Fibroblast of villous mesenchyme (primary cell): ENCODE measurements at regions not wholly inside any gene's neighbourhood (a gene's known extent, or its start where the extent isn't known, plus 50 kb on each side); places are given as distances from the start of the nearest gene placed in this dataset.

Experiments
- DNase-seq: peaks from one replicate; pipeline ENCODE4 v3.0.0-alpha.2; 2010; ENCODE audit warnings: low read depth
- H3K4me3 ChIP-seq: 2 replicates; pipeline ENCODE4 v1.5.1; 2011; ENCODE audit warnings: low read depth, mild to moderate bottlenecking, low read length
- TF ChIP-seq, protein P1 (sequence below): IDR thresholded peaks from 2 replicates; pipeline ENCODE4 v1.5.1; 2012; ENCODE audit warnings: low read depth, mild to moderate bottlenecking, low read length; ENCODE audit not compliant: insufficient read depth

- DNase-seq: no peak
- H3K4me3 ChIP-seq: no peak overlapping the region
- TF ChIP-seq, protein P1, sequence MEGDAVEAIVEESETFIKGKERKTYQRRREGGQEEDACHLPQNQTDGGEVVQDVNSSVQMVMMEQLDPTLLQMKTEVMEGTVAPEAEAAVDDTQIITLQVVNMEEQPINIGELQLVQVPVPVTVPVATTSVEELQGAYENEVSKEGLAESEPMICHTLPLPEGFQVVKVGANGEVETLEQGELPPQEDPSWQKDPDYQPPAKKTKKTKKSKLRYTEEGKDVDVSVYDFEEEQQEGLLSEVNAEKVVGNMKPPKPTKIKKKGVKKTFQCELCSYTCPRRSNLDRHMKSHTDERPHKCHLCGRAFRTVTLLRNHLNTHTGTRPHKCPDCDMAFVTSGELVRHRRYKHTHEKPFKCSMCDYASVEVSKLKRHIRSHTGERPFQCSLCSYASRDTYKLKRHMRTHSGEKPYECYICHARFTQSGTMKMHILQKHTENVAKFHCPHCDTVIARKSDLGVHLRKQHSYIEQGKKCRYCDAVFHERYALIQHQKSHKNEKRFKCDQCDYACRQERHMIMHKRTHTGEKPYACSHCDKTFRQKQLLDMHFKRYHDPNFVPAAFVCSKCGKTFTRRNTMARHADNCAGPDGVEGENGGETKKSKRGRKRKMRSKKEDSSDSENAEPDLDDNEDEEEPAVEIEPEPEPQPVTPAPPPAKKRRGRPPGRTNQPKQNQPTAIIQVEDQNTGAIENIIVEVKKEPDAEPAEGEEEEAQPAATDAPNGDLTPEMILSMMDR: no peak
These were observed 219.0 kb upstream of the LMCD1 start for GRCh38 chr3:8282541-8283165.

- no peak overlapping the region for H3K4me3 ChIP-seq
- DNase-seq: no peak
- TF ChIP-seq, protein P1: no peak
These were observed 218.4 kb upstream of the LMCD1 start for GRCh38 chr3:8283193-8283592.

- TF ChIP-seq, protein P1: no peak
These were observed 215.5 kb upstream of the LMCD1 start for GRCh38 chr3:8286086-8286485.

DNA sequence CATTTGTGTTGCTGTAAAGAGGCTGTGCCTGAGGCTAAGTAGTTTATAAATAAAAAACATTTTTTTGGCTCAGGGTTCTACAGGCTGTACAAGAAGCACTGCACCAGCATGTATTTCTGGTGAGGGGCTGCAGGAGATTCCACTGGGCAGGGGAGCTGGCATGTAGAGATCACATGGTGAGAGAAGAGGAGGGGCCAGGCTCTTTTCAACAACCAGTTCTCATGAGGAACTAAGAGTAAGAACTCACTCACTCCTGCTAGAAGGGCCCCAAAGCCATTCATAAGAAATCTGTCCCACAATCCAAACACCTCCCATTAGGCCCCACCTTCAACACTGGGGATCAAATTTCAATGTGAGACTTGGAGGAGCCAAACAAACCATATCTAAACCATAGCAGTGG, 214.9 kb upstream of the LMCD1 start:
- TF ChIP-seq, protein P1: no peak
- no peak for DNase-seq
- H3K4me3 ChIP-seq: no peak overlapping the region

More at GRCh38 chr3:8286086-8286485, 215.5 kb upstream of the LMCD1 start:
- DNase-seq: no peak
- no peak overlapping the region for H3K4me3 ChIP-seq

DNA sequence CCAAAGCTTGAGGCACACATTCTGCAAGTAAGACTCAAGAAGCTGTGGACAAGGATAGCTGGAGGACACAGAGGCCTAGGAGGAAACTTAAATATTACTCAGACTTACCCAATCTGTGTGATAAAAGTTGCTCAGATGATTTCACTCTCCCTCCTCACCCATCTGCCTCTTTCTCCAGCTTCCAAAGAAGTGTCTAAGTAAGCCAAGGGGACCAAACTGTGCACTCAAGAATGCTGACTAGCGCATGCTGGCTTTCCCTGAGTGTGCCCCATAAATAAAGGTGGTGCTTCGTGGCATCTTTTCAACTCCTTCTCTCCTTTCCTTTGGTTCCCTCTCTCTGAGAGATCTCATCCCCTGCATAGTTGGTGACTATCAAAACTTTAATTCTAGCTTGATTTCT, 211.0 kb upstream of the LMCD1 start:
- TF ChIP-seq, protein P1: no peak
- H3K4me3 ChIP-seq: no peak overlapping the region
- no peak for DNase-seq

GRCh38 chr3:8296461-8296860, 205.2 kb upstream of the LMCD1 start:
- TF ChIP-seq, protein P1: no peak
- DNase-seq: no peak
- no peak overlapping the region for H3K4me3 ChIP-seq
